K562 (cell line): ENCODE measurements at regions not wholly inside any gene's neighbourhood (a gene's known extent, or its start where the extent isn't known, plus 50 kb on each side); places are given as distances from the start of the nearest gene placed in this dataset.

Source experiments
- ATAC-seq: fragments of 200-7000 bp; cut with Tn5 transposase; 3 replicates; pipeline ENCODE4 v1.9.1; 2020; ENCODE audit warnings: moderate library complexity
- BruUV-seq: library from RNA; stranded (reverse); fragments of 400-500 nt; replicated peaks from 2 replicates; lab custom pipeline; 2021; lab: Mats Ljungman, UMichigan
- CTCF ChIA-PET: fragments of 300-600 bp; formaldehyde crosslinking; extraction: SDS; loops from one replicate; lab custom pipeline; 2021; ENCODE audit warnings: low intra/inter-chr PET ratio; lab: Yijun Ruan, JAX
- POLR2A ChIA-PET: fragments of 300-600, 350-650 bp; sonication (Branson Sonifier 250); formaldehyde crosslinking; extraction: SDS; loops from one replicate; lab custom pipeline; 2021; ENCODE audit warnings: antibody characterized with exemption, inconsistent platforms; lab: Yijun Ruan, JAX
- DNase-seq, 4 experiments: peaks; one replicate each; pipeline versions ENCODE4 v3.0.0 to v3.0.0-alpha.2; 2011 to 2018; ENCODE audit warnings: low spot score in 3 of 4, mixed read lengths in 3 of 4; ENCODE audit errors: extremely low read depth in 1 of 4
- FAIRE-seq: peaks from 2 replicates; lab custom pipeline; 2011; peaks lifted over from hg19 to GRCh38; lab: Jason Lieb, UNC
- H2AFZ ChIP-seq: 2 replicates; pipeline ENCODE4 v1.6.0; 2011; ENCODE audit warnings: low read depth, low read length, control low read depth, inconsistent platforms
- H3K27ac ChIP-seq: fragments of 200-600 bp; 3 replicates; pipeline ENCODE4 v1.8.0; 2011; ENCODE audit warnings: low read depth, mild to moderate bottlenecking, control low read depth, inconsistent platforms, low read length, moderate library complexity, mixed read lengths; ENCODE audit errors: extremely low read depth
- H3K27me3 ChIP-seq, 2 experiments: fragments of 300-600 bp in 1 of 2; 2 replicates in 1 of 2; 3 replicates in 1 of 2; pipeline versions ENCODE4 v1.6.0 to v1.8.0; 2011; ENCODE audit warnings: inconsistent platforms in 2 of 2, low read length in 2 of 2, mild to moderate bottlenecking in 1 of 2, mixed read lengths in 1 of 2, moderate library complexity in 1 of 2; ENCODE audit not compliant: control insufficient read depth in 2 of 2, insufficient read depth in 2 of 2
- H3K36me3 ChIP-seq: fragments of 300-600 bp; 3 replicates; pipeline ENCODE4 v1.8.0; 2011; ENCODE audit warnings: mild to moderate bottlenecking, low read length, inconsistent platforms; ENCODE audit not compliant: control insufficient read depth, insufficient read depth
- H3K4me1 ChIP-seq, 2 experiments: fragments of 200-600 bp in 1 of 2; replicated peaks in 1 of 2; 2 replicates in 1 of 2; 3 replicates in 1 of 2; pipeline versions ENCODE4 v1.5.1 to v1.8.0; 2011; ENCODE audit warnings: inconsistent platforms in 2 of 2, low read length in 2 of 2, mild to moderate bottlenecking in 1 of 2, mixed read lengths in 1 of 2, moderate library complexity in 1 of 2; ENCODE audit not compliant: control insufficient read depth in 2 of 2, insufficient read depth in 2 of 2
- H3K4me2 ChIP-seq: 2 replicates; pipeline ENCODE4 v1.6.1; 2011; ENCODE audit warnings: low read length, control low read depth, inconsistent platforms, mixed read lengths; ENCODE audit not compliant: insufficient read depth
- H3K4me3 ChIP-seq: fragments of 200-600 bp; sonication (generic), shearing (Covaris generic); 2 replicates; pipeline ENCODE4 v1.5.1; 2016; ENCODE audit warnings: control low read depth, inconsistent platforms
- H3K79me2 ChIP-seq: fragments of 200-600 bp; 3 replicates; pipeline ENCODE4 v1.8.0; 2011; ENCODE audit warnings: low read length, inconsistent platforms; ENCODE audit not compliant: control insufficient read depth, insufficient read depth
- H3K9ac ChIP-seq, 2 experiments: 2 replicates each; pipeline versions ENCODE4 v1.6.0 to v1.6.1; 2011; ENCODE audit warnings: low read depth in 2 of 2, low read length in 2 of 2, control low read depth in 1 of 2, inconsistent platforms in 1 of 2, mild to moderate bottlenecking in 1 of 2, mixed read lengths in 1 of 2; ENCODE audit not compliant: insufficient read depth in 1 of 2
- H3K9me1 ChIP-seq: one replicate; pipeline ENCODE4 v1.6.0; 2011; ENCODE audit warnings: inconsistent platforms, mild to moderate bottlenecking, low read length, moderate library complexity; ENCODE audit not compliant: control insufficient read depth, insufficient read depth
- H3K9me3 ChIP-seq: replicated peaks from 2 replicates; pipeline ENCODE4 v1.5.1; 2011; ENCODE audit warnings: low read depth, low read length, inconsistent platforms; ENCODE audit not compliant: control insufficient read depth, insufficient read depth
- H4K20me1 ChIP-seq: replicated peaks from 2 replicates; pipeline ENCODE4 v1.6.1; 2011; ENCODE audit warnings: low read length, inconsistent platforms, mixed read lengths; ENCODE audit not compliant: control insufficient read depth, insufficient read depth
- CREB1 ChIP-seq, 2 experiments: sonication (generic) in 1 of 2; formaldehyde crosslinking in 1 of 2; IDR thresholded peaks; 2 replicates each; pipeline versions ENCODE4 v1.6.1 to v1.8.0; 2012 to 2022; ENCODE audit warnings: inconsistent platforms in 1 of 2, mild to moderate bottlenecking in 1 of 2, missing genetic modification reagents in 1 of 2, moderate library complexity in 1 of 2
- E2F5 ChIP-seq: sonication (generic); formaldehyde crosslinking; IDR thresholded peaks from 2 replicates; pipeline ENCODE4 v1.8.0; 2022; ENCODE audit warnings: mild to moderate bottlenecking, missing genetic modification reagents
- GATA2 ChIP-seq: sonication (generic); formaldehyde crosslinking; IDR thresholded peaks from 2 replicates; pipeline ENCODE4 v1.4.0; 2020; ENCODE audit warnings: mild to moderate bottlenecking, missing genetic modification reagents
- NCOA6 ChIP-seq: fragments of 450-650 bp; IDR thresholded peaks from 2 replicates; pipeline ENCODE4 v1.6.1; 2017; ENCODE audit warnings: mild to moderate bottlenecking
- RUNX1 ChIP-seq: sonication (generic); IDR thresholded peaks from 2 replicates; pipeline ENCODE4 v1.6.1; 2016; ENCODE audit warnings: antibody characterized with exemption, low read depth
- SAFB2 ChIP-seq: fragments of 200-400 bp; formaldehyde crosslinking; IDR thresholded peaks from 2 replicates; pipeline ENCODE4 v1.6.1; 2018; ENCODE audit warnings: borderline replicate concordance, low read length, low read depth, moderate library complexity; ENCODE audit not compliant: severe bottlenecking
- SOX6 ChIP-seq: fragments of 450-650 bp; IDR thresholded peaks from 2 replicates; pipeline ENCODE4 v1.6.1; 2014; ENCODE audit warnings: mild to moderate bottlenecking
- ZNF12 ChIP-seq: sonication (generic); formaldehyde crosslinking; IDR thresholded peaks from 2 replicates; pipeline ENCODE4 v1.4.0; 2020; ENCODE audit warnings: mild to moderate bottlenecking, missing genetic modification reagents
- ZNF133 ChIP-seq: fragments of 250-450 bp; sonication (Bioruptor Pico); IDR thresholded peaks from 2 replicates; pipeline ENCODE4 v1.4.0; 2020; ENCODE audit warnings: mild to moderate bottlenecking
- ZSCAN29 ChIP-seq: fragments of 450-650 bp; IDR thresholded peaks from 2 replicates; pipeline ENCODE4 v1.6.1; 2017
- WGBS: fragments of 100-300 bp; shearing (Covaris generic); methylation state at CpG from one replicate; pipeline ENCODE4 v1.1.6; 2016; ENCODE audit warnings: low coverage, mixed read lengths; ENCODE audit not compliant: insufficient coverage; ENCODE audit errors: missing lambda C conversion rate; 5-methylcytosine and 5-hydroxymethylcytosine counted together
- in situ Hi-C: fragments of 300-500 bp; cut with MboI; formaldehyde crosslinking; loops from 4 replicates; pipeline ENCODE4 v1.15.0; 2018; ENCODE audit warnings: inconsistent platforms, mixed read lengths
- intact Hi-C: fragments of 100-400 bp; cut with micrococcal nuclease; formaldehyde crosslinking; loops from 2 replicates; pipeline ENCODE4 v1.14.2; 2022

GRCh38 chr4:179112441-179113170 lies 1670.4 kb upstream of the AGA start:
- Histone ChIP-seq H3K9me3 (no peaks in the 10 kb centered on the region), H3K9ac (no peak overlapping the region), H3K79me2 (no peaks in the 10 kb centered on the region), H4K20me1 (no peaks in the 10 kb centered on the region), H3K4me2 (no peak overlapping the region), H3K27me3 (no peaks in the 10 kb centered on the region), H3K4me1 (no peaks in the 10 kb centered on the region), H2AFZ (no peak overlapping the region), H3K27ac (no peak overlapping the region), H3K4me3 (no peak overlapping the region), H3K9me1 (no peaks in the 10 kb centered on the region), H3K36me3 (no peaks in the 10 kb centered on the region)
- intact Hi-C loops (no loop called here), in situ Hi-C loops (no loop called here)
- 0% methylated on average over 5 of the region's 5 CpGs for WGBS
- FAIRE-seq (no peak), DNase-seq (no peak), ATAC-seq (no peak)
- ChIA-PET POLR2A (no interaction called here), CTCF (no interaction called here)
- TF ChIP-seq E2F5 (no peak), RUNX1 (no peak), SAFB2 (no peak), ZSCAN29 (no peak), GATA2 (CRISPR knock-in tag) (no peak), ZNF133 (CRISPR knock-in tag) (no peak), CREB1 (IDR thresholded peaks at IDR 0.05) (no peak), CREB1 (CRISPR knock-in tag; IDR thresholded peaks at IDR 0.05) (no peak), NCOA6 (no peak), SOX6 (no peak), ZNF12 (CRISPR knock-in tag) (no peak)
- no TSS peak for BruUV-seq
